ENCODE measurements at regions not wholly inside any gene's neighbourhood (a gene's known extent, or its start where the extent isn't known, plus 50 kb on each side); places are given as distances from the start of the nearest gene placed in this dataset.

- no peak for TF ChIP-seq CTCF (IDR thresholded peaks at IDR 0.05)
- TF ChIP-seq REST (IDR thresholded peaks at IDR 0.05; ENCODE audit: insufficient read depth in 1 of 2, low read depth in 2 of 2, low read length in 1 of 2), result no peak
- TF ChIP-seq POLR2AphosphoS5 (IDR thresholded peaks at IDR 0.05; ENCODE audit: low read depth, low read length), result no peak
These were observed 63.5 kb downstream of the TBXT start for GRCh38 chr6:166104107-166104506.

Measured in Panc1 (cell line).